ENCODE measurements at regions not wholly inside any gene's neighbourhood (a gene's known extent, or its start where the extent isn't known, plus 50 kb on each side); places are given as distances from the start of the nearest gene placed in this dataset.

DNA sequence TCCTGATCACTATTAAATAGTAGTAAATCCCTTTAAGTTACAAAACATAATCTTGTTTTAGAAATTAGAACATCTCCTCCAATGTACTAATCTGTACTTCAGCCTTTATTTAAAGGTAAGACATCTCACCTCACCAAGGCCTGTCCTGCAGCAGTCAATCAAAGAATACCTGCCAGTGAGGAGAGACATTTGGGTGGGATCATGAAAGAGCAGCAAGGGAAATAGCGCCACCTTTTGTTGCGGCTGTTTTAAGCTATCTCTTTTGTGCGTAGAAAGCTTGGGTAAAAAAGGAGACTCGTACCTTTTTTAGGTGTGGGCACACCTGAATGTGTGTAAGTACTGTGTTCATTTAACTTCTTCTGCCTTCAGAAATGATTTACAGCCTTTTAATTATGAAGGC, 117.8 kb upstream of the TMTC1 start:
- Histone ChIP-seq H3K9me3 (no peaks in the 10 kb centered on the region), H3K27me3 (no peaks in the 10 kb centered on the region), H3K27ac (no peak overlapping the region), H3K4me1 (no peaks in the 10 kb centered on the region), H3K36me3 (no peaks in the 10 kb centered on the region), H3K4me3 (no peak overlapping the region)
- TF ChIP-seq, protein P1, sequence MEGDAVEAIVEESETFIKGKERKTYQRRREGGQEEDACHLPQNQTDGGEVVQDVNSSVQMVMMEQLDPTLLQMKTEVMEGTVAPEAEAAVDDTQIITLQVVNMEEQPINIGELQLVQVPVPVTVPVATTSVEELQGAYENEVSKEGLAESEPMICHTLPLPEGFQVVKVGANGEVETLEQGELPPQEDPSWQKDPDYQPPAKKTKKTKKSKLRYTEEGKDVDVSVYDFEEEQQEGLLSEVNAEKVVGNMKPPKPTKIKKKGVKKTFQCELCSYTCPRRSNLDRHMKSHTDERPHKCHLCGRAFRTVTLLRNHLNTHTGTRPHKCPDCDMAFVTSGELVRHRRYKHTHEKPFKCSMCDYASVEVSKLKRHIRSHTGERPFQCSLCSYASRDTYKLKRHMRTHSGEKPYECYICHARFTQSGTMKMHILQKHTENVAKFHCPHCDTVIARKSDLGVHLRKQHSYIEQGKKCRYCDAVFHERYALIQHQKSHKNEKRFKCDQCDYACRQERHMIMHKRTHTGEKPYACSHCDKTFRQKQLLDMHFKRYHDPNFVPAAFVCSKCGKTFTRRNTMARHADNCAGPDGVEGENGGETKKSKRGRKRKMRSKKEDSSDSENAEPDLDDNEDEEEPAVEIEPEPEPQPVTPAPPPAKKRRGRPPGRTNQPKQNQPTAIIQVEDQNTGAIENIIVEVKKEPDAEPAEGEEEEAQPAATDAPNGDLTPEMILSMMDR (IDR thresholded peaks at IDR 0.05) = no peak
- DNase-seq (ENCODE audit: low spot score in 2 of 2) = no peak
- intact Hi-C loops (cut with DNase I) = no loop called here

- DNase-seq (ENCODE audit: low spot score in 2 of 2) = no peak
- H3K9me3 ChIP-seq = no peaks in the 10 kb centered on the region
- H3K27me3 ChIP-seq = no peaks in the 10 kb centered on the region
- intact Hi-C loops (cut with DNase I) = no loop called here
- TF ChIP-seq, protein P1 (IDR thresholded peaks at IDR 0.05) = no peak
- H3K4me3 ChIP-seq = no peak overlapping the region
- H3K27ac ChIP-seq = no peak overlapping the region
- H3K4me1 ChIP-seq = no peaks in the 10 kb centered on the region
- no peaks in the 10 kb centered on the region for H3K36me3 ChIP-seq
These were observed 115.6 kb upstream of the TMTC1 start for GRCh38 chr12:29899212-29899931.

DNA sequence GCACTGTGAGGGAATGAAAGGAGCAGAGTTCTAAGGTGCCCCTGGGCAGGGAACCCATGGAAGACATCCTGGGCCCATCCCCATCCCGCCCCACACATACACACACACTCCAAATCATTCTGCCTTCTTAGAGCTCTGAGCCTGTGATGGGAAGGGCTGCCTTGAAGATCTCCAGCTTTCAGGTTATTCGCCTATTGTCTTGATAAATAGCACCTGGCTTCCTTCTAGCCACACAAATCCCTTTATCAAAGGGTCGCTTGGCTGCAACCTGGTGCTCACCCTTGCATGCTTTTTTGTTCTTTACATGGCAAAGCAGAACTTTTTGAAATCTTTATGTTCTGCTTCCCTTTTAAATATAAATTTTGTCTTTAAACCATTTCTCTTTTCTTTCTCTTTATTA, 112.2 kb upstream of the TMTC1 start:
- H3K9me3 ChIP-seq = no peaks in the 10 kb centered on the region
- H3K4me1 ChIP-seq = no peaks in the 10 kb centered on the region
- intact Hi-C loops (cut with DNase I) = no loop called here
- no peak for DNase-seq (ENCODE audit: low spot score in 2 of 2)
- H3K4me3 ChIP-seq = no peak overlapping the region
- H3K36me3 ChIP-seq = no peaks in the 10 kb centered on the region
- no peaks in the 10 kb centered on the region for H3K27me3 ChIP-seq
- TF ChIP-seq, protein P1 (IDR thresholded peaks at IDR 0.05) = no peak
- no peak overlapping the region for H3K27ac ChIP-seq

GRCh38 chr12:29893002-29893401, 109.3 kb upstream of the TMTC1 start:
- TF ChIP-seq, protein P1 (IDR thresholded peaks at IDR 0.05) = no peak
- intact Hi-C loops (cut with DNase I) = no loop called here
- H3K4me3 ChIP-seq = no peak overlapping the region
- no peaks in the 10 kb centered on the region for H3K36me3 ChIP-seq
- H3K27ac ChIP-seq = no peak overlapping the region
- no peak for DNase-seq (ENCODE audit: low spot score in 2 of 2)
- H3K27me3 ChIP-seq = no peaks in the 10 kb centered on the region
- H3K4me1 ChIP-seq = no peaks in the 10 kb centered on the region
- H3K9me3 ChIP-seq = no peaks in the 10 kb centered on the region

DNA sequence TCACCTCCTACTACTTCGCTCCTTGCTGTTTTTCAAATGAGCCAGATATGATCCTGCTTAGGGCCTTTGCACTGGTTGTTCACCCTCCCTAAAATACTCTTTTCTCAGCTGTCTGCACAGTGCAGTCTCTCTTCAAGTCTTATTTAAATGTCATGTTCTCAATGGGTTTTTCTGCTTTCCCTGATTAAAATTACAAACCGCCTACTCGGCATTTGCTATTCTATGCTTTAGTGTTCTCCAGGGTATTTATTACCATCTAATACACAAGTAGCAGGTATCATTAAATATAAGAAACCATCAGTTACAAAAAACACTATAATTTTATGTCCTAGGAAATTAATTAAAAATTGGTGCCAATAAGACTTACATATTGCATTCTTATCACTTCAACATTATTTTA, 108.0 kb upstream of the TMTC1 start:
- TF ChIP-seq, protein P1 (IDR thresholded peaks at IDR 0.05) = no peak
- no peak for DNase-seq (ENCODE audit: low spot score in 2 of 2)
- Histone ChIP-seq H3K27me3 (no peaks in the 10 kb centered on the region), H3K27ac (no peak overlapping the region), H3K9me3 (no peaks in the 10 kb centered on the region), H3K4me1 (no peaks in the 10 kb centered on the region), H3K4me3 (no peak overlapping the region), H3K36me3 (no peaks in the 10 kb centered on the region)
- intact Hi-C loops (cut with DNase I) = no loop called here

DNA sequence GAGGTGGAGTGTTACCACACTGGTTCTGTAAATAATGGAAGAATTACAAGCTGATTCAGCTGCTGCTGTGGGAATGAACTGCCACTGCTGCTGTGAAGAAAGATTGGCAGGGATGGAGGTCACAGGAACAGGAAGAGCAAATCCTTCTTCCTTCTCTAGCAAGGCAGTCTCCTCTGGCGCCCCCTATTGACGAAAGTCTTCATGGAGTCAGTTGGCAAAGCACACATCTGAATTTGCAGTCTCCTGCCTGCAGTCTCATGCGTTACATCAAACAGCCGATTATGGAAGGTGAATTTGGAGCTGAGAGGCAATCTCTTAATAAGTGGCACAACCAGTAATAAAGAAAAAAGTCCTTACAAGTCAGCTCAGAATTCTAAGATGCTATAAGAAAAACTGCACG, 106.0 kb upstream of the TMTC1 start:
- Histone ChIP-seq H3K36me3 (no peaks in the 10 kb centered on the region), H3K27ac (no peak overlapping the region), H3K9me3 (no peaks in the 10 kb centered on the region), H3K27me3 (no peaks in the 10 kb centered on the region), H3K4me3 (no peak overlapping the region), H3K4me1 (no peaks in the 10 kb centered on the region)
- DNase-seq (ENCODE audit: low spot score in 2 of 2) = no peak
- intact Hi-C loops (cut with DNase I) = no loop called here
- TF ChIP-seq, protein P1 (IDR thresholded peaks at IDR 0.05) = peak; percentile 22 to 38 (median 27)

Data from ascending aorta (tissue), 2 donors.